Activated CD8-positive, alpha-beta memory T cell treated with anti-CD3 and anti-CD28 coated beads for 24 hours (primary cell): ENCODE measurements at regions not wholly inside any gene's neighbourhood (a gene's known extent, or its start where the extent isn't known, plus 50 kb on each side); places are given as distances from the start of the nearest gene placed in this dataset.
"Not testable (repeated sequence)": the region's sequence is repeated elsewhere in the genome, so short reads cannot be mapped to it uniquely, and the experiment has no call there.

ENCODE experiments used
- DNase-seq: peaks from one replicate; pipeline ENCODE4 v3.0.0-alpha.2; 2020

DNA sequence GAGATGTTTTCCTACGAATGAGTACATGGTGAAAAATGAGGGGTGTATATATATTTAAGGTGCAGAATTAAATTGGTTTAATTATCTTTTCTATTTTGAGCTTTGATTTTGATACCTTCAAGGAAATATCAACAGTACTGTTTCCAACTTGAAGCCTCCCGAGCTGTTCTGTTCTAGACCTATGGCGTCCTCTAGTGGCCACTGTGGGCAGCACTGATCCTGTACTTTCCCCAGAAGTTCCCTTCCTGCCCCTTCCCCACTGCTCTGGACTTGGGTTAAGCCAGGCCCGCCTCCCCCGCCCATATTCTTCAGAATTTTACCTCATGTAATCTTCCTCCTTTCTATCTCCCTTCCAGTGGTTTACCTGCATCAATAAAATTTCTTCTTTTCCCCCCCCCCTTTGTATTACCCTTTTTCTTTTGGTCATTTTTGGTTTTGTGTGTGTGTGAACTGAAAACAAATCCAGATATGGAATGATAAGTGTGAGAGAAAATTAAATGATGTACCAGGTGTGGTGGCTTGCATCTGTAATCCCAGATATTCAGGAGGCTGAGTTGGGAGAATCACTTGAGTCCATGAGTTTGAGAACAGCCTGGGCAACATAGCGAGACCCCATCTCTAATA, 1643.5 kb downstream of the TP53TG3F start:
- no peak for DNase-seq

DNA sequence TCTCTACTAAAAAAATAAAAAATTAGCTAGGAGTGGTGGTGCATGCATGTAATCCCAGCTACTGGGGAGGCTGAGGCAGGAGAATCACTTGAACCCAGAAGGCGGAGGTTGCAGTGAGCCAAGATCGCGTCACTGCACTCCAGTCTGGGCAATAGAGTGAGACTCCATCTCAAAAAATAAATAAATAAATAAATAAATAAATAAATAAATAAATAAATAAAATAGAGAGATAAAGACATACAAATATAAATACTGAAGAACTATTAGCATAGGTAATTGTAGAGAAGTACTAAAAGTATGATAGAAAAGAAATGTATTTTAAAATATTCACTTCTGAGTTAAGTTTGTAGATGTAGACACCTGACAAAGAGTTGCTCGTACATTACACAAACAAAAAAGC, 1652.4 kb downstream of the TP53TG3F start:
- DNase-seq = not testable (repeated sequence)

DNA sequence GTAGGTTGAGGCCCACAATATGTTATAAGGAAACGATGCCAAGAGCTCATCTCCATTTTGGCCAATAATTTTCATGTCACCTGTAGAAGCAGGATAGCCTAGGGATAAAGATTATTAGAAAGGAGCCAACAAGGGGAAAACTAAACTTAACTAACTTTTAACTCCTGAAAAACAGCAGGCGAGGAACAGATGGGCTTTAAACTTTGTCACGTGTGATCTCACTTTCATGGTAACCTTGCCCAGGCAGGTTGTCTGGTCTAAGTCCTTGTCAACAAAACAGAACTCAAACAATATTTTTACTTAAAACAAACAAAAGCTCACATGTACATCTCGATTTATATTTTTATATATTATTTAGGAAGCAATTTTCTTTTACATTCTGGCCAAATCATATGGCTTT, 1672.0 kb downstream of the TP53TG3F start:
- no peak for DNase-seq

DNA sequence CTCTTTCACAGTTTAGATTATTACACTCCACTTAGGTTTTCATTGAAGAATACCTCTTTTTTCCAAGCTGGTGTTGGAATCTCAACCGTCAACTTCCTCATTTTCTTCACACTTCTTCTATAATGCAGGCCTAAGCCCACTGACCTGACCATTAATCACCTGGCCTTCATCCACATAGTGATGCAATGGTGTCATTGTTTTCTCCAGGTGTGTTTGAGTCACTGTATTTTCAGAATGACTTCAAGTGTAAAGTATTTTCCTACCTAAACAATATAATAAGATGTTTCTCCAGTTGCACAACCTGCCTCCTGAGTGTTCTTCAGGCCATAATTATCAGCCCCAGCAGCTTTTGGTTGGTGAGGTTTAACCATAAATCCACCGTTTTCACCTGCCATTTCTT, 1675.1 kb downstream of the TP53TG3F start:
- DNase-seq = no peak

DNA sequence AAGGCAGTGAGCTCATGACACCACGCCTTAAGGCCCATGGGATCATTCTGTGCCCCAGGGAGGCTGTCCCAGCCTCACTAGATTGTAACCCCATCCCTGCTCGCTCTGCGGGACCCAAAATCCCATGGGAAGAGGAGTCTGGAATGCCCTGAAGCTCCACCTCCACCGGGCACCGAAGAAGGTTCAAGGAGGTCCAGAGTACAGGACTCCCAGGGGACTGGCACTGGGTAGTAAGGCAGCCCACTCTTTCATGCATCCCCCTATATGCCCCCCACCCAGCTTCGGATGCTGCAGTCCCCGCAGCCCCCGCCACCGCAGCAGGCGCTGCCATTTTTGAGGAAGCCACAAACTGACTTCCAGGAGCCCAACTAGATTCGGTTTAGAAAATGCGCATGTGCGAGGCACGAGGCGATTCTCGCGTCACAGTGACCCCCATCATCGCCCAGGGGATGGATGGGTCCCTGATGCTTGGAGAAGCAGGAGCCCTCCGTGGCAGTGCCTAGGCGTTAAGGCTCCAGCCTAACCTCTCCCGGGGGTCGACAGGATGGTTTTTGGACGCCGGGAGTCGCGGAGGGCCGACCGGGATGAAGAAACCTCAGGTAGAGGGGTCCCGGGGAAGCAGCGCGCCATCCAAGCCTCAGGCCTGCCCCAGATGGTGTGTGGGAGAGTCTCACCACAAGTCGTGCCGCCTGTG, 1681.0 kb downstream of the TP53TG3F start:
- peak; percentile 47 for DNase-seq

DNA sequence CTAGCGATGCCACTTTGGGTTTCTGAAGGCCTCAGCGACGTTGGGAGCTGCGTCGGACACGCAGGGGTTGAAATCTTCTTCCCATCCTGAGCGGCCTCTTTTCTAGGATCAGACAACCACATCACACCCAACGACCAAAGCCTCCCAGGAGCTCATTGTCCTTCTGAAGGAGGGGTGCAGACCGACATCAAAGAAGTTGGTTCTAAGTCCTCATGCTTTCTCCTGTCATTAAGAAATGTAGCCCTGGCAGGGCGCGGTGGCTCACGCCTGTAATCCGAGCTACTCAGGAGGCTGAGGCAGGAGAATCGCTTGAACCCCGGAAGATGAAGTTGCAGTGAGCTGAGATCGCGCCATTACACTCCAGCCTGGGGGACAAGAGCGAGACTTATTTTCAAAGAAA, 1681.9 kb downstream of the TP53TG3F start:
- DNase-seq = no peak

DNA sequence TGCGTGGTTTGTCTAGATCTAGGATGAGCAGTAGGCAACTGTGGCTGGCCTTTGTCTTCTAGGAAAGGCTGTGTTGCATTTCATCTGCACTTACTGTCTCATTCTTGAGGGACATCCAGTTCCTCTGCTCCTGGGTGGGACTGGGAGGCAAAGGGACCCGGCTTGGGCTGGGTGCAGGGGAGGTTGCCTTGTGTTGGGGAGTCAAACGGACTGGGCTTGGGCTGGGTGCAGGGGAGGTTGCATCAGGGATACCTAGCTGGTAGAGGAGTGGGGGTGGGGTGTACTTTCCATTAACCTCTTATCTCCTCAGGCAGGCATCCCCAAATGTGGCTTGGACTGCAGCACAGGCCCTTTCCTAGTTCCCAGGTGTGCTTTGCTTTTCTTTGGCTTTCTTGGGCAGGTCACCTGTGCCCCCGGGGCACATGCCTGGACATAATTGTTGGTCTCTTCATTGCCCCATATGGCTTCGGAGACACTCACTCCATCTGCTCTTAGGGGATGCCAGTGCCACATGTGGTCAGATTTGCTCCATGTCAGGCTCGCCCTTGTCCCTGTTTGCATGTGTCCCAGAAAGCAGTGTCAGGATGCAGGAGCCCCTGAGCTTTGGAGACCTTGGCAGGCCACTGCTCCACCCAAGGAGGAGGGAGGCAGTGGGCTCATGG, 1682.9 kb downstream of the TP53TG3F start:
- no peak for DNase-seq

DNA sequence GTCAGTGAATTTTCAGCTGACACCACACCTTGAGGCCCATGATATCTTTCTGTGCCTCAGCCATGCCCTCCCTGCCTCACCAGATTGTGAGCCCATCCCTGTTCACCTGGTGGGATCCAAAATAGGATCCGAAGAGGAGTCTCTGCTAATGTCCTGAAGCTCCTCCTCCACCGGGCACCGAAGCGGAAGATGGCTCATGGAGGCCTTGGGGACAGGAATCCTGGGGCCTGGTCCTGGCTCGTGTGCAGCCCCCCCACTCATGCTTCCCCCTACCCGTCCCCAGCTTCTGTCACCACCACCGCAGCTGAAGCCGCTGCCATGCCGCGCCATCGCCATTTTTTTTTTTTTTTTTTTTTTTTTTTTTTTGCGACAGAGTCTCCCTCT, 1683.4 kb downstream of the TP53TG3F start:
- no peak for DNase-seq

DNA sequence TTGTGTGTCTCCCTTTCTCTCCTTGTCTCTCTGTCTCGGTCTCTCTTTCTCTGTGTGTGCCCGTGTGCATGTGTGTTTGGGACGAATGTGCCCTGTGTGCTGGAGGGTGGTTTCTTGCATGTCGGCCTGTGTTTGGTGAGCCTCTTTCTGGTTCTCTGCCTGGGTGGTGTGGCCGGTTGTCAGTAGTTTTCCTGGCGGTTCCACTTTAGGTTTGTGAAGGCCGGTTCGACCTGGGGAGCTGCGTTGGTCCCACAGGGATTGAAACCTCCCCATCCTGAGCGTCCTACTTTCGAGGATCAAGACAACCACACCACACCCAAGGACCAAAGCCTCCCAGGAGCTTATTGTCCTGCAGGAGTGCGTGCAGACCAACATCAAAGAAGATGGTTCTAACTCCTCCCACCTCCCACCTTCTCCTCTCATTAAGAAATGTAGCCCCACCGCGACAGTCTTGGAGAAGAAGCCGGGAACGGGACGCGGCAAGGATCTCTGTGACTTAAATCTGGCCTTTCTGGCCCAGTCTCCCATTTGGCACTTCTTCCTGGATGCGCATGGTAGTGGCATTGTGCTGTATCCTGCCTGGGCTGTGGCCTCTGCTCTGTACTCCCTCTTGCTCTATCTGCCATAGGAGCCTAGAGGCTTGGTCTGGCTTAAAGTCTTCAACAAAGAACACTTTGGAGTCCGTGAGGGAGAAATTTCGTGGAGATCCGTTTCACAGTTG, 1685.0 kb downstream of the TP53TG3F start:
- DNase-seq = peak; percentile 24

DNA sequence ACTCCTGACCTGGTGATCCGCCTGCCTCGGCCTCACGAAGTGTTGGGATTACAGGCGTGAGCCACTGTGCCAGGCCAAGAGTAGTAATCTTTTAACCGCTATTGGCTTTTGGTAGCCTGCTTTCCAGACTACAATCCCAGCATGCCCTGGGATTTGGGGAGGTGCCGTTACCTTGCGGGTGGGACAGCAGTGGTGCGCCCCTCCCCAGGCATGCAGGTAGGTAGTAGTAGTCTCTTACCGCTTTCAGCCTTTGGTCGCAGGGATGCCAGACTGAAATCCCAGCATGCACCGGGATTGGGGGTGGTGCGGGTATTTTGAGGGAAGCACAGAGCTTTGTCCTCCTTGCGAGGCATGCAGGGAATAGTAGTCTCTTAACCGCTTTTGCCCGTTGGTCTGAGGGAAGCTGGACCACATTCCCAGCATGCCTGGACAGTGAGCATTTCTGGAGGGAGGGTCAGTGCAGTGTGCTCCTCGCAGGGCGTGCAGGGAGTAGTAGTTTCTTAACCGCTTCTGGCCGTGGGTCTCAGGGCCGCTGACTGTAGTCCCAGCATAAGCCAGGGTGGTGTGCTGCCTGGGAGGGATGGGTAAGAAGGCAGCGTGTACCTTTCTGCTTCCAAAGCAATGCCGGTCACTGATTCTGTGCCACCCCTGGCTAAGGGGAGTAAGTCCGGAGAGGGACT, 1686.8 kb downstream of the TP53TG3F start:
- no peak for DNase-seq

DNA sequence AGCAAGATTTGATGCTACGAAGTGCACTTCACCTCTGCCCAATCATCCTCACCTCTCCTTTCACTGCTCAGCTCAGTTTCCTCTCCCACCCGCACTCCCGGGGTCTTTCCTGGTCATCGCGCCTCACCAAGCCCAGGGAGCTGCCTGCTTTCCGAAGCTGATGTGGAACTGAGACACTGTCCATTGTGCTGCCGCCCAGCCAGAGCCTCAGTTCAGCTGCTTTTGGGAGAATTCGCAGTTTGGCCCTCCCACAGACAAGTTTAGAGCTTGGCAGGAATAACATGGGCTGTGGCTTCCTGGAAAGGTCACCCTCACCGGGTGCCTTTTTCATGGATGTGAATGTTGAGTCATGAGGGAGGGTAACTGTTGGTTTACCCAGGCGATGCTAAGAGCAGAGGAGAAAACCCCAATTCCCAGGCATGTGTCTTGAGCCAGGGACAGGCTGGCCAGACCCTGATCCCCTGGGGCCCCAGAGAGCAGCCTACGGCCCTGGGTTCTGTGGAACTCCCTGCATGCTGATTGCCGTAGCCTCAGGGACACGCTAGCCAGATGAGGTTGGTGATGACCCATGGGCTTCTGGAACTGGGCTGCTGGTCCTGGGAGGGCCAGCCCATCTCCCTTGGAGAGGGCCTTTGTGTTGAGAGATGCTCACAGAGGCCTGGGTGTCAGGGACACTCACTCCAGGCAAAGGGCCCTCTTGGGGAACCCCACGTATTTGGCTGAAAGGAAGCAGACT, 1687.5 kb downstream of the TP53TG3F start:
- peak; percentile 32 for DNase-seq

DNA sequence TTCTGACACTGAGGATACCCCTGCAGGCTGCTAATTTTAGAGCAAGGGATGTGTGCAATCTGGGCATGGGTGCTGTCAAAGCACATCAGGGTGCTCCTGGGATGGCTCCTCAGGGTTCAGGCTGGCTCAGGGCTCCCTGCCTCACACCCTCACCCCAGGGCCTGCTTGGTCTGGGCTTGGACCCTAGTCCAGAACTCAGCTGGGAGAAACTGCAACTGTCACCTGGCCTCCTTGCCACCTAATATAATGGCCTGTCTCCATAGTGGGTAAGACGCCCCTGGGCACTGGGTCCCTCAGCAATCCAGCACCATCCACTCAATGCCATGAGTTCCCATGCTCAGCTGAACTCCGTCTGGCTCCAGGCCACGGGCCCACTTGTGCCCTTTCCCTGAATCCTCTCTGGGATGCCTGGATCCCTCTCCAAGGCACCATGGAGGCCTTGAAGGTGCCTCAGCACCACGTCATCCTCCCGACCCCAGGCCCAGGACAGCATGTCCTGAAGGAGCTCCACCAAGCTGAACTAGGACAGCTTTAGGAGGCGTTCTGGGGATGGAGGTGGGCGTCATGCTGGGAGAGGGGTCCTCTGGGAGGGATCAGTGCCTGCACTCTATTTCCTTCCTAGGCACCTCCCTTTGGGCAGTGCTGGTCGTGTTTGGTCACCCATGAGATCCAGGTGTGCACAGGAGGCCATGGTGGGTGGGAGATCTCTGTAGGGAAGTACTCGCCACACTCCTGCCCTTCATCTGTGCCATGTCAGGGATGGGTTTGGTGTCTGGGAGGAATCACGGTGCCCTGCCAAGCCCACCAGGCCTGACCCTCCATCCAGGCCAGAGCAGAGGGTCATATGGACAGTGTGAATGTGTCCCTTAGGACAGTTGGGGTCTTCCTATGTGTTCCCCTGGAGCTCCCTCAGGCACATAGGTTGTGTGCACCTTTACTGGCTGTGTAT, 1688.4 kb downstream of the TP53TG3F start:
- DNase-seq = peak; percentile 30

DNA sequence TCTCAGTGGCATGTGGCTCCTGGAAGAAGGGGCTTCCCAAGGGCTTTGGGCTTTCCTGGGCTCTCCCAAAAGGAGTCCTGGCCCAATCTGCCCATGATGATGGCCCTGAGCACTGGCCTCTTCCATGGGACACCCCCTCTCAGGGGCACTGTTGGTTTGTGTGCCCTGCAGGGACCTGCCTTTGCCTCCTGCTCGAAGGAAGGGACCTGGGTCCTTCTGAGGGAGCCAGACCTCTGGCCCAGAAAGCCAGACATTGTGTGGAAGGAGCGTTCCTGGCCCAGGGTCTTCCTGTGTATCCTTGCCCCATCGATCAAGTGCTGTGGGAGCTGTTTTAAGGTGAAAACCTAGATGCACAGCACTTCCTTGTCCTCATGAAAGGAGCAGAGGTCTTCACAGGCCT, 1689.3 kb downstream of the TP53TG3F start:
- DNase-seq = no peak

DNA sequence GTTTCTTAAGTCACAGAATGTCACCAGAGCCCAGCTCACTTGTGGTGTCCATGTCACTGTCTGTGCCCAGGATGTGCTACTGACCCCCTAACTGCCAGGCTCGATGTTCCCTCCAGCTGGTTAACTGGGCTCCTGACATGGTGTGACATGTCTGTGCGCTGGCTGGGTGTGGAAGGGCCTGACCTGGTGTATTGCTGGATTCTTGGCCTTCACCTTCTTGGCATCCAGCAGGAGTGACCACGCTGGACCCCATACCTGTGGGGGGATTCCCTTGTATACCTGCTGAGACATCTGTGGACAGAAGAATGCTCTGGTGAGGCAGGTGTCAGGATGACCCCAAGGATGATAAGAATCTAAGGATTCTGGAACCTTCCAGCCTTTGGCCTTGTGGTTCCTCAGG, 1690.1 kb downstream of the TP53TG3F start:
- no peak for DNase-seq

DNA sequence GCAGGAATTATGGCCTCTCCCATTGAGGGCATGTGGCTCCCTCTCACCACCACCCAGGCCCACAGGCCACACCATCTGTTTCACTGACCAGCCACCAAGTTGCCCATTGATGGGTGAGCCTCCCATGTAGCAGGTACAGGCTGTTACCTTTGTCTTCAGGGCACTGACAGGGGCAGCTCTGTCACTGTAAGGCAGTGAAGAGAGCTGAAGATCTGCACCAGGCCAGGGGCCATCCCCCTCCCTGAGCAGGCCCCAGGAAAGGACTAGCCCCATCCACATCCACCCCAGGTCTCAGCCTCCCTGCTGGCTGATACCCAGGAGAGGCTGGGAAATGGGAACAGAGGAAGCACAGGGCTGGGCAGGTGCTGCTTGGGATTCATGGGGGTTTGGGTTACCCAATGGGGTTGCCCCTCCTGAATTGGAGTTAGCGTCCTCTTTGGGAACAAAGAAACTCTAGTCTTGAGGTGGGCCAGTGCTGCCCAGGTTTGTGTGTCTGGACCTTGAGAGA, 1691.4 kb downstream of the TP53TG3F start:
- DNase-seq = peak; percentile 26

DNA sequence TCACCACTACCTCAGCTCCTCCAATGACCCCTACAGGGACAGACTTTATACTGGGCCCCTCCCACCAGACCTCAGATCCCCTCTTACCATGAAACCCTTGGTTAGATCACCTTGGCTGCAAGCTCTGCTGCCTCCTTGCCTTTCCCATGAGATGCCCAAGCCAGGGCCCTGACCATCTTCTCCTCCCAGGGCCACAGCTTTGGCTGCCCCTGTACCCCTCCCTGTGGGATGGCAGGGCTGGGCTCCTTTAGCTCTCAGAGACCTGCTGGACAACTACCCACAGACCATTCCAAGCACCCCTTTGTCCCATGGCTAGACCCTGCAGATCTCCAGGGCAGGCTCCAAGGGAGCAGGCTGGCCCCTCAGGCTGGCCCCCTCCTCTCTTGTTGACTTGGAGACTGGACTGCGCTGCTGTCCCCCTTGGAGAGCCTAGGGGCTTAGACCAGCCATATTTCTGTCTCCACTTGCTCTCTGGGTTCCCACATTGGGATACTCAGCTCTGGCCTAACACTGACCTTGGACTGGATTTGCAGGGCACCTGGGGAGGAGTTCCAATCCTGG, 1692.7 kb downstream of the TP53TG3F start:
- DNase-seq = no peak

DNA sequence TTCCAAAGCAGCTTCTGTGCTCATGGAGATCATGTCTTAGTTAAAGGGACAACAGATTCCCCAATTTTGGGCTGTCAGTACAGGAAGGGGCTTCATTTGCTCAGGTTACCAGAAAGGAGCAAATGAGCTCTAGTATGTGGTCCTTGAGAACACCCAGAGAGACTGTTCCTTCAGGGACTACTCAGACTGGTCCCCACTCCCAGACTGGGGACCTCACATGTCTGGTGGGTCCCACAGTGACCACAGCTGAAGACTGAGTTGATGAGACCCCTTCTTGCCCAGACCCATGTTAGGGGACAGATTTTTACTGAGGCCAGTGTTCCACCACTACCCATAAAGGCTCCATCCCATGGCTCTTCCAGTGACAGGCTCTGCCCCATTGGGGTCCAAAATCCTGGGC, 1695.2 kb downstream of the TP53TG3F start:
- DNase-seq = no peak

DNA sequence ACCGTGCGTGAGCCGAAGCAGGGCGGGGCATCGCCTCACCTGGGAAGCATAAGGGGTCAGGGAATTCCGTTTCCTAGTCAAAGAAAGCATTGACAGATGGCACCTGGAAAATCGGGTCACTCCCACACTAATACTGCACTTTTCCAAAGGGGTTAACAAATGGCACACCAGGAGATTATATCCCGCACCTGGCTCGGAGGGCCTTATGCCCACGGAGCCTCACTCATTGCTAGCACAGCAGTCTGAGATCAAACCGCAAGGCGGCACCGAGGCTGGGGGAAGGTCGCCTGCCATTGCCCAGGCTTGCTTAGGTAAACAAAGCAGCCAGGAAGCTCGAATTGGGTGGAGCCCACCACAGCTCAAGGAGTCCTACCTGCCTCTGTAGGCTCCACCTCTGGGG, 1698.1 kb downstream of the TP53TG3F start:
- DNase-seq = not testable (repeated sequence)

DNA sequence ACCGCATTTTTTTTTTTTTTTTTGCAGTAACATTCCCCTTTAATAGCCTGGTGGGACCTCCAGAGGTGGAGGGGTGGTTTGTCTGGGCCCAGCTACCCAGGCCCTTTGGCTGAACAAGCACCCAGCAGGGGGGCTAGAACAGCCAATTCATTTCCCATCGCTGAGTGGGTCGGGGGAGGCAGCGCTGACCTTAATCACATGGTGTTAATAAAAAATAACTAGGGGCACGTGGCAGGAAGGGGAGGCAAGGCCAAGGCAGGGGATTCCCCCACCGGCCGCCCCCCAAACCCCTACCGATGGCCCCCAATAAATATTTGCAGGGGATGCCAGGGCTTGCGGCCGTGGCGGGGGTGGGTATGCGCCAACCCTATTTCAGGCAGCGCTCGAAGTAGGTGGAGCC, 1709.9 kb downstream of the TP53TG3F start:
- DNase-seq = not testable (repeated sequence)

DNA sequence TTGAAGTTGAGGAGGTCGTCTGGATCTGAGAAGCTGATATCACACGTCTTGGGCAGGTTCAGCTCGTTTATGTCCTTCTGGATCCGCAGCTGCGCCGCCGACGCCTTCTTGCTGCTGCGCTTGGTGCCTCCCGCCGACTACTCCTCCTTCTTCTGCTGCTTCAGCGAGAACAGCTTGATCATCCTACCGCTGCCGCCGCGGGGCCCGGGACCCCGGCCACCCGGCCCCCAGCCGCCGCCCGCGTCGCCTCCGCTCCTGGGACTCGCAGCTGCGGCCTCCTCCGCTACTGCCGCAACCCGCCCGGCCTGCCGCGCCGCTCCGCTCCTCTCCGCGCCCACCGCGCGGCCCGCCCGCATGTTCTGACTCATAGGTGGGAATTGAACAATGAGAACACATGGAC, 1710.6 kb downstream of the TP53TG3F start:
- DNase-seq = not testable (repeated sequence)

DNA sequence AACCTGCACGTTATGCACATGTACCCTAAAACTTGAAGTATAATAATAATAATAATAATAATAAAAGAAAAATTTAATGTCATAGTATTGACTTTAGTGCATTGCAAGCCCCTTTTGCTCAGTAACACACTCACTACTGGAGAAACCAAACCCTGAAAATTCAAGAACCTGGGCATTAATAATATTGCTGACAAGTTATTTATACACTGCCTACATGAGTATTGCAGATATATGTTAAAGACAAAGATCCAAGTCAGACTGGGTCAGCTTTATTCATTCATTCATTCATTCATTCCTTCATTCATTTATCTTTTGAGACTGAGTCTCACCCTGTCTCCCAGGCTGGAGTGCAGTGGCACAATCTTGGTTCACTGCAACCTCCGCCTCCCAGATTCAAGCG, 1711.2 kb downstream of the TP53TG3F start:
- no peak for DNase-seq
